Thyroid gland (tissue), 4 donors: ENCODE measurements at regions not wholly inside any gene's neighbourhood (a gene's known extent, or its start where the extent isn't known, plus 50 kb on each side); places are given as distances from the start of the nearest gene placed in this dataset.

Experiments used
- DNase-seq, 2 donors: peaks; one replicate each; pipeline ENCODE4 v3.0.0-alpha.2; 2019
- H3K27ac ChIP-seq, 3 donors: fragments of 200-600 bp; sonication (generic); 1 replicate in 2 of 3; 2 replicates in 1 of 3; pipeline ENCODE4 v1.5.1; 2016 to 2019; ENCODE audit warnings: mild to moderate bottlenecking in 1 of 3, moderate library complexity in 1 of 3
- H3K27me3 ChIP-seq: fragments of 200-600 bp; sonication (generic); one replicate; pipeline ENCODE4 v1.5.1; 2019
- H3K36me3 ChIP-seq, 2 donors: fragments of 200-600 bp; sonication (generic); one replicate each; pipeline ENCODE4 v1.5.1; 2016 to 2019
- H3K4me1 ChIP-seq, 2 donors: fragments of 200-600 bp; sonication (generic); one replicate each; pipeline ENCODE4 v1.5.1; 2017 to 2019
- H3K4me3 ChIP-seq, 3 donors: fragments of 200-600 bp; sonication (generic); replicated peaks in 1 of 3; 1 replicate in 2 of 3; 2 replicates in 1 of 3; pipeline ENCODE4 v1.5.1; 2016; ENCODE audit warnings: mild to moderate bottlenecking in 1 of 3
- H3K9me3 ChIP-seq: fragments of 200-600 bp; sonication (generic); one replicate; pipeline ENCODE4 v1.5.1; 2017
- CTCF ChIP-seq, 6 experiments: fragments of 200-600 bp in 3 of 6; fragments of 450-650 bp in 3 of 6; sonication (generic) in 3 of 6; IDR thresholded peaks; one replicate each; pipeline ENCODE4 v1.5.1; 2016 to 2019; ENCODE audit warnings: antibody characterized with exemption in 6 of 6, mild to moderate bottlenecking in 2 of 6, inconsistent platforms in 1 of 6, moderate library complexity in 1 of 6
- POLR2A ChIP-seq, 2 donors: fragments of 450-650 bp; IDR thresholded peaks; one replicate each; pipeline ENCODE4 v1.6.1; 2017; ENCODE audit warnings: antibody characterized with exemption in 2 of 2, mild to moderate bottlenecking in 2 of 2, moderate library complexity in 1 of 2
- WGBS, 2 donors: methylation state at CpG; one replicate each; pipeline ENCODE4 v1.1.5; 2017; 5-methylcytosine and 5-hydroxymethylcytosine counted together
- intact Hi-C: fragments of 100-400 bp; cut with DNase I; formaldehyde crosslinking; loops from one replicate; pipeline ENCODE4 v1.15.1; 2023

GRCh38 chr2:43027097-43027873 is 199.1 kb downstream of the ZFP36L2 start:
- peaks cover 6 to 17% of the 10 kb centered on the region in 2 donors for H3K4me1 ChIP-seq
- no peaks in the 10 kb centered on the region for H3K27me3 ChIP-seq
- intact Hi-C loops: loop anchor here (5.0 to 10.0 kb wide), 2 partner anchors 205 to 458 kb away; no protein-coding TSS in a partner anchor
- TF ChIP-seq CTCF (IDR thresholded peaks at IDR 0.05) (no peak), POLR2A (IDR thresholded peaks at IDR 0.05) (no peak)
- WGBS, 2 donors: 85 to 91% methylated on average over 19 to 20 of the region's 21 CpGs
- no peaks in the 10 kb centered on the region for H3K36me3 ChIP-seq
- peak in 1 of 2 donors; percentile 37 for DNase-seq
- no peak overlapping the region for H3K4me3 ChIP-seq
- no peaks in the 10 kb centered on the region for H3K9me3 ChIP-seq
- H3K27ac ChIP-seq: peak overlapping the region in 1 of 3 donors; percentile 58

GRCh38 chr2:43026426-43027096 is 199.8 kb downstream of the ZFP36L2 start:
- intact Hi-C loops: loop anchor here (5.0 to 10.0 kb wide), 2 partner anchors 206 to 458 kb away; no protein-coding TSS in a partner anchor
- H3K27ac ChIP-seq: peak overlapping the region in 2 of 3 donors; percentile 22 to 58
- no peaks in the 10 kb centered on the region for H3K27me3 ChIP-seq
- 32 to 56% methylated on average over 15 to 17 of the region's 17 CpGs for WGBS, 2 donors
- H3K9me3 ChIP-seq: no peaks in the 10 kb centered on the region
- peak; percentile 68 to 72 for DNase-seq
- TF ChIP-seq POLR2A (IDR thresholded peaks at IDR 0.05) (no peak), CTCF (IDR thresholded peaks at IDR 0.05) (no peak)
- no peaks in the 10 kb centered on the region for H3K36me3 ChIP-seq
- no peak overlapping the region for H3K4me3 ChIP-seq
- peaks cover 0 to 10% of the 10 kb centered on the region in 2 donors for H3K4me1 ChIP-seq

GRCh38 chr2:43025709-43026295 is 200.6 kb downstream of the ZFP36L2 start:
- Histone ChIP-seq H3K4me1 (peaks cover 0 to 10% of the 10 kb centered on the region in 2 donors), H3K27me3 (no peaks in the 10 kb centered on the region), H3K27ac (peak overlapping the region in 1 of 3 donors; percentile 58)

GRCh38 chr2:43024515-43025011 is 201.8 kb downstream of the ZFP36L2 start:
- Histone ChIP-seq H3K36me3 (no peaks in the 10 kb centered on the region), H3K4me3 (no peak overlapping the region), H3K9me3 (no peaks in the 10 kb centered on the region), H3K27me3 (no peaks in the 10 kb centered on the region), H3K4me1 (peaks cover 0 to 10% of the 10 kb centered on the region in 2 donors), H3K27ac (no peak overlapping the region)
- TF ChIP-seq POLR2A (IDR thresholded peaks at IDR 0.05): no peak
- peak; percentile 63 to 91 (median 76) for TF ChIP-seq CTCF (IDR thresholded peaks at IDR 0.05)
- DNase-seq: peak; percentile 63 to 68
- WGBS, 2 donors: 57 to 64% methylated on average over 8 to 9 of the region's 9 CpGs
- intact Hi-C loops: loop anchor here (5.0 to 10.0 kb wide), 2 partner anchors 208 to 460 kb away; no protein-coding TSS in a partner anchor

More at GRCh38 chr2:43025709-43026295, 200.6 kb downstream of the ZFP36L2 start:
- 83 to 85% methylated on average over 5 of the region's 5 CpGs for WGBS, 2 donors
- no peak overlapping the region for H3K4me3 ChIP-seq
- TF ChIP-seq CTCF (IDR thresholded peaks at IDR 0.05): no peak
- TF ChIP-seq POLR2A (IDR thresholded peaks at IDR 0.05): no peak
- intact Hi-C loops: loop anchor here (5.0 to 10.0 kb wide), 2 partner anchors 206 to 459 kb away; no protein-coding TSS in a partner anchor
- H3K9me3 ChIP-seq: no peaks in the 10 kb centered on the region
- peak in 1 of 2 donors; percentile 32 for DNase-seq
- no peaks in the 10 kb centered on the region for H3K36me3 ChIP-seq
